ENCODE measurements at regions not wholly inside any gene's neighbourhood (a gene's known extent, or its start where the extent isn't known, plus 50 kb on each side); places are given as distances from the start of the nearest gene placed in this dataset.

GRCh38 chr11:95485115-95485900, 254.3 kb upstream of the SESN3 start:
- DNase-seq (ENCODE audit: low read depth): no peak

- DNase-seq (ENCODE audit: low read depth): no peak
Measured at GRCh38 chr11:95483339-95483738, 252.3 kb upstream of the SESN3 start.

GRCh38 chr11:95478003-95478402, 247.0 kb upstream of the SESN3 start:
- DNase-seq (ENCODE audit: low read depth): no peak

- DNase-seq (ENCODE audit: low read depth): no peak
Measured at GRCh38 chr11:95469258-95469657, 238.3 kb upstream of the SESN3 start.

GRCh38 chr11:95466416-95466815, 235.4 kb upstream of the SESN3 start:
- DNase-seq (ENCODE audit: low read depth): no peak

GRCh38 chr11:95465887-95466286, 234.9 kb upstream of the SESN3 start:
- no peak for DNase-seq (ENCODE audit: low read depth)

GRCh38 chr11:95461858-95462257, 230.9 kb upstream of the SESN3 start:
- DNase-seq (ENCODE audit: low read depth): no peak

- DNase-seq (ENCODE audit: low read depth): no peak
Measured at GRCh38 chr11:95461348-95461747, 230.3 kb upstream of the SESN3 start.

GRCh38 chr11:95459291-95460042, 228.5 kb upstream of the SESN3 start:
- DNase-seq (ENCODE audit: low read depth): no peak

GRCh38 chr11:95456714-95457491, 225.9 kb upstream of the SESN3 start:
- no peak for DNase-seq (ENCODE audit: low read depth)

GRCh38 chr11:95455228-95455970, 224.4 kb upstream of the SESN3 start:
- no peak for DNase-seq (ENCODE audit: low read depth)

GRCh38 chr11:95453616-95454171, 222.7 kb upstream of the SESN3 start:
- no peak for DNase-seq (ENCODE audit: low read depth)

GRCh38 chr11:95451682-95452081, 220.7 kb upstream of the SESN3 start:
- no peak for DNase-seq (ENCODE audit: low read depth)

GRCh38 chr11:95451261-95451660, 220.3 kb upstream of the SESN3 start:
- DNase-seq (ENCODE audit: low read depth): no peak

GRCh38 chr11:95450547-95451123, 219.6 kb upstream of the SESN3 start:
- DNase-seq (ENCODE audit: low read depth): no peak

GRCh38 chr11:95445746-95446333, 214.8 kb upstream of the SESN3 start:
- DNase-seq (ENCODE audit: low read depth): no peak

- DNase-seq (ENCODE audit: low read depth): no peak
Measured at GRCh38 chr11:95444309-95445241, 213.6 kb upstream of the SESN3 start.

GRCh38 chr11:95443386-95443785, 212.4 kb upstream of the SESN3 start:
- no peak for DNase-seq (ENCODE audit: low read depth)

- no peak for DNase-seq (ENCODE audit: low read depth)
Measured at GRCh38 chr11:95442531-95443050, 211.6 kb upstream of the SESN3 start.
